ENCODE measurements at regions not wholly inside any gene's neighbourhood (a gene's known extent, or its start where the extent isn't known, plus 50 kb on each side); places are given as distances from the start of the nearest gene placed in this dataset.

GRCh38 chr3:106810300-106810875 is 566.9 kb upstream of the CCDC54 start:
- Histone ChIP-seq H3K27ac (no peak overlapping the region), H3K4me1 (no peaks in the 10 kb centered on the region), H3K4me3 (no peak overlapping the region), H3K36me3 (no peaks in the 10 kb centered on the region), H3K9me3 (no peaks in the 10 kb centered on the region), H3K27me3 (ENCODE audit: low read depth) (no peaks in the 10 kb centered on the region)
- intact Hi-C loops (cut with DNase I), result no loop called here
- no peak for TF ChIP-seq CTCF (IDR thresholded peaks at IDR 0.05)
- no peak for DNase-seq
- no peak for ATAC-seq

DNA sequence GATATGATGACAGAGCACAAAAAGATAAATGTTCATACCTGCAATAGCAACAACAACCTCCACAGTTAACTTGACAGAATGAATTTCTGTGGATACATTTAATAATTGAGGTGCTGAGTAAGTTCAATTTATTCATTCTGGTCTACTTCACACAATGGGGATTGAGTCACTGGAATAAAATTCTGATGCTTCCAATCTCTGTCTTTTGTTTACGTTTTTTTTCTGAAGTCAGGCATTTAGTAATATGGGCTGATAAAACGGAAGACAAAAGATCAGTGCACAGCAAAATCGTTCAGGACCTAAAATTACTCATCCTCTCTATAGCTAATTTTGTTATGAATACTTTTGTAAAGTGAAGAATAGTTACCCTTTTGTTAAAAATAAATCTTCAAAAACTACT is 565.9 kb upstream of the CCDC54 start:
- no peak for TF ChIP-seq CTCF (IDR thresholded peaks at IDR 0.05)
- Histone ChIP-seq H3K4me1 (no peaks in the 10 kb centered on the region), H3K27me3 (ENCODE audit: low read depth) (no peaks in the 10 kb centered on the region), H3K27ac (no peak overlapping the region), H3K4me3 (no peak overlapping the region), H3K36me3 (no peaks in the 10 kb centered on the region), H3K9me3 (no peaks in the 10 kb centered on the region)
- no peak for DNase-seq
- no peak for ATAC-seq
- intact Hi-C loops (cut with DNase I), result no loop called here

DNA sequence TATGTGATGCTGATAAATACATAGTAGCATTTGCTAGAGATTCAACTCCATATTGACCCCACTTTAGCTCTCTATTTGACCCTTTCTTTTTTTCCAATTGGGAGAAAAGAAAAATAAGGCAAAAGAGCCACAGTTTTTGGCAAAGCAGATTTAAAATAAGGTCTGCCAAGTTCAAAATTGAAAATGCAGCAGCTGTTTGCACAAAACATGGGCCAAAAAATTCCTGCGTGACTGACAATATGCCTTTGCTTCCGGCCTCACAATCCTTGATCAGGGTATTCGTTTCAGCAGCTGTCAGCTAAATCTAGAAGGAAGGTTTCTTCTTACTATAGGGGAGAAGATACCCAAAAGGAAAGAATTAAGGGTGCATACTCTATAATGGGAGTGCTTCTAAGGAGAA is 563.5 kb upstream of the CCDC54 start:
- H3K4me3 ChIP-seq, result no peak overlapping the region
- no peaks in the 10 kb centered on the region for H3K36me3 ChIP-seq
- H3K9me3 ChIP-seq, result no peaks in the 10 kb centered on the region
- H3K4me1 ChIP-seq, result no peaks in the 10 kb centered on the region
- no peak overlapping the region for H3K27ac ChIP-seq
- no peaks in the 10 kb centered on the region for H3K27me3 ChIP-seq (ENCODE audit: low read depth)
- no peak for DNase-seq
- peak in 1 of 2 donors; percentile 18 for ATAC-seq
- intact Hi-C loops (cut with DNase I), result no loop called here
- no peak for TF ChIP-seq CTCF (IDR thresholded peaks at IDR 0.05)

- H3K9me3 ChIP-seq, result no peaks in the 10 kb centered on the region
- intact Hi-C loops (cut with DNase I), result no loop called here
- H3K27me3 ChIP-seq (ENCODE audit: low read depth), result no peaks in the 10 kb centered on the region
- no peak for TF ChIP-seq CTCF (IDR thresholded peaks at IDR 0.05)
- H3K4me3 ChIP-seq, result no peak overlapping the region
- H3K4me1 ChIP-seq, result no peaks in the 10 kb centered on the region
- H3K36me3 ChIP-seq, result no peaks in the 10 kb centered on the region
- DNase-seq (peak; percentile 28), ATAC-seq (peak; percentile 23 to 54)
- H3K27ac ChIP-seq, result no peak overlapping the region
Measured at GRCh38 chr3:106814231-106814630, 563.0 kb upstream of the CCDC54 start.

- H3K9me3 ChIP-seq, result no peaks in the 10 kb centered on the region
- no peaks in the 10 kb centered on the region for H3K4me1 ChIP-seq
- no peaks in the 10 kb centered on the region for H3K27me3 ChIP-seq (ENCODE audit: low read depth)
- H3K36me3 ChIP-seq, result no peaks in the 10 kb centered on the region
- H3K4me3 ChIP-seq, result no peak overlapping the region
- H3K27ac ChIP-seq, result no peak overlapping the region
- intact Hi-C loops (cut with DNase I), result no loop called here
- ATAC-seq (no peak), DNase-seq (no peak)
- TF ChIP-seq CTCF (IDR thresholded peaks at IDR 0.05), result no peak
Measured at GRCh38 chr3:106816838-106817237, 560.4 kb upstream of the CCDC54 start.

DNA sequence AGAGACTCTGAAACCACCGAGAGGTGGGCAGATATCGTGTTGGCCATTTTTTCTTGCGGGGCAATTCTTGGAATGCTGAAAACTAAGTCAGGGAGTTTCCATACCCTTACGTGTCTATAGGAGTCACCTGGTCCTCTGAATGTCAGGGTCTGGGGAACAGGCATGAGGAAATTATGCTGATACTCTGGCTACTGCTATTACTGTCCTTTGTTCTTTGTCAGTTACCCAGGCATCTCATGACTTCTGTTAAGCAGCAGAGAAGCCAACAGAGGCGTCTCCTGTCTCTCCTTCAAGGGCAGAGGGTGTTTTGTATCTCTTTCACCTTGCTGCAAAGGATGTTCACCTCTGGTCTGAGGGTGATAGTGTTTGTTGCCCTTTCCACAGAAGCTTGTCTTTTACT is 559.5 kb upstream of the CCDC54 start:
- ATAC-seq, result no peak
- no peak for TF ChIP-seq CTCF (IDR thresholded peaks at IDR 0.05)
- Histone ChIP-seq H3K9me3 (no peaks in the 10 kb centered on the region), H3K4me3 (no peak overlapping the region), H3K36me3 (no peaks in the 10 kb centered on the region), H3K27me3 (ENCODE audit: low read depth) (no peaks in the 10 kb centered on the region), H3K4me1 (no peaks in the 10 kb centered on the region), H3K27ac (no peak overlapping the region)
- DNase-seq, result no peak
- intact Hi-C loops (cut with DNase I), result no loop called here

Measured in lower lobe of right lung (tissue), 2 donors.